Heart left ventricle (tissue), 16 donors: ENCODE measurements at regions not wholly inside any gene's neighbourhood (a gene's known extent, or its start where the extent isn't known, plus 50 kb on each side); places are given as distances from the start of the nearest gene placed in this dataset.

ENCODE experiments used
- ATAC-seq, 4 donors: fragments of 200-7000 bp; cut with Tn5 transposase; one replicate each; pipeline ENCODE4 v1.9.1; 2020 to 2022; ENCODE audit warnings: moderate library complexity in 4 of 4, mild to moderate bottlenecking in 3 of 4, moderate number of reproducible peaks in 1 of 4
- DNase-seq, 5 donors: peaks; one replicate each; pipeline ENCODE4 v3.0.0-alpha.2; 2020
- H3K27ac ChIP-seq, 12 donors: fragments of 200-600 bp; sonication (generic) in 4 of 12; one replicate each; pipeline versions ENCODE4 v1.5.0 to v1.8.0; 2016 to 2022; ENCODE audit warnings: mild to moderate bottlenecking in 2 of 12
- H3K27me3 ChIP-seq, 9 donors: fragments of 200-600 bp; sonication (generic) in 2 of 9; one replicate each; pipeline versions ENCODE4 v1.5.1 to v1.8.0; 2016 to 2022; ENCODE audit warnings: mild to moderate bottlenecking in 3 of 9
- H3K36me3 ChIP-seq, 9 donors: fragments of 200-600 bp; sonication (generic) in 2 of 9; one replicate each; pipeline versions ENCODE4 v1.5.0 to v1.8.0; 2018 to 2022; ENCODE audit warnings: mild to moderate bottlenecking in 2 of 9
- H3K4me1 ChIP-seq, 12 donors: fragments of 200-600 bp; sonication (generic) in 4 of 12; one replicate each; pipeline versions ENCODE4 v1.5.0 to v1.8.0; 2016 to 2022; ENCODE audit warnings: mild to moderate bottlenecking in 3 of 12
- H3K4me3 ChIP-seq, 12 donors: fragments of 200-600 bp; sonication (generic) in 4 of 12; one replicate each; pipeline versions ENCODE4 v1.5.0 to v1.8.0; 2017 to 2022; ENCODE audit warnings: mild to moderate bottlenecking in 9 of 12, moderate library complexity in 4 of 12
- H3K9me3 ChIP-seq, 12 donors: fragments of 200-600 bp; sonication (generic) in 4 of 12; one replicate each; pipeline versions ENCODE4 v1.5.0 to v1.8.0; 2016 to 2022; ENCODE audit warnings: mild to moderate bottlenecking in 1 of 12
- POLR2A ChIP-seq, 2 donors: fragments of 450-650 bp; IDR thresholded peaks; one replicate each; pipeline ENCODE4 v1.6.1; 2017; ENCODE audit warnings: antibody characterized with exemption in 2 of 2, mild to moderate bottlenecking in 2 of 2, moderate library complexity in 2 of 2
- WGBS, 4 donors: extraction: QIAGEN DNeasy Blood & Tissue Kit in 2 of 4; methylation state at CpG; one replicate each; pipeline versions ENCODE4 v1.1.5 to v1.1.7; 2013 to 2018; 5-methylcytosine and 5-hydroxymethylcytosine counted together
- intact Hi-C, 10 donors: fragments of 100-400 bp; cut with DNase I; formaldehyde crosslinking; loops; one replicate each; pipeline versions ENCODE4 v1.11.1 to v1.14.2; 2022
- TF ChIP-seq, protein P1 (sequence below), 12 donors: fragments of 200-600 bp; sonication (generic) in 4 of 12; IDR thresholded peaks; one replicate each; pipeline versions ENCODE4 v1.5.0 to v1.8.0; 2018 to 2022; ENCODE audit warnings: antibody characterized with exemption in 12 of 12, mild to moderate bottlenecking in 5 of 12
- donor health status: ischemic (EF 13 %, LVEDD 7.1; RV severe dilation, severe dysfunction).
- donor health status: healthy with polysubstance abuse.
- donor health status: DM: no; HTN: yes; CAD: no.
- donor health status: DM: no; HTN: no; CAD: no.
- donor health status: ischemic (EF 25% LVEDD 6.9; RV normal size, moderate dysfunction).
- donor health status: ischemic (EF 25% LVEDD 5.7; RV mildly dilated, moderate dysfunction).
- donor health status: healthy.
- donor health status: DM: yes; HTN: yes; CAD: no.
- donor health status: ischemic (EF 35%, LVEDD 5.7; RV mildly dilated, moderate dysfunction).
- donor health status: nonischemic (EF 11% LVEDD 7.7; RV severe dilation, severe dysfunction).
- donor health status: DM: yes; HTN: yes; CAD: no.
- donor health status: PGD.
- donor health status: ischemic (EF 29% LVEDD 5.4; RV normal size, mild dysfunction).
- donor health status: nonischemic (EF 23%, LVEDD 6.1; RV moderate dilation, normal function).

DNA sequence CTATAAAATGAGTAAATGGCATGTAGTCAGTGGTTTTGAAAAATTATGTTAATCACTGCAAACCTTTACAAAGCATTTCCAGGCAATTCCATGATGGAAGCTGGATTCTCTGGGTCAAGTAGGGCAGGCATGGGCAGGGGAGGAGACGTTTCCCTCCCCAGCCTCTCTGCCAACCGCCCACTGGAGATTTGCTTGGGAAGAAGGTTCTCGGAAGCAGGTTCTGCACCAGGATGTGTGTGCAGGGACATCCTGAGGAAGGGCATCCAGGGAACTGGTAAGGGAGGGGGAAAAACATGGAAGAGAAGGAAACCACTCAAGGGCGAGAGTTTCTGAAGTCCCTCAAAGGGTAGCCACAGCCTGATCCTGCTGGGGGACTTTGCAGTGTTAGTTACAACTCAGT is 469.1 kb downstream of the TSHZ3 start:
- H3K27me3 ChIP-seq = peaks cover 0 to 4% (median 0%) of the 10 kb centered on the region in 9 donors
- no peak overlapping the region for H3K27ac ChIP-seq
- DNase-seq (no peak), ATAC-seq (no peak)
- intact Hi-C loops = no loop called here
- peaks cover 0 to 10% (median 0%) of the 10 kb centered on the region in 12 donors for H3K4me1 ChIP-seq
- TF ChIP-seq, protein P1, sequence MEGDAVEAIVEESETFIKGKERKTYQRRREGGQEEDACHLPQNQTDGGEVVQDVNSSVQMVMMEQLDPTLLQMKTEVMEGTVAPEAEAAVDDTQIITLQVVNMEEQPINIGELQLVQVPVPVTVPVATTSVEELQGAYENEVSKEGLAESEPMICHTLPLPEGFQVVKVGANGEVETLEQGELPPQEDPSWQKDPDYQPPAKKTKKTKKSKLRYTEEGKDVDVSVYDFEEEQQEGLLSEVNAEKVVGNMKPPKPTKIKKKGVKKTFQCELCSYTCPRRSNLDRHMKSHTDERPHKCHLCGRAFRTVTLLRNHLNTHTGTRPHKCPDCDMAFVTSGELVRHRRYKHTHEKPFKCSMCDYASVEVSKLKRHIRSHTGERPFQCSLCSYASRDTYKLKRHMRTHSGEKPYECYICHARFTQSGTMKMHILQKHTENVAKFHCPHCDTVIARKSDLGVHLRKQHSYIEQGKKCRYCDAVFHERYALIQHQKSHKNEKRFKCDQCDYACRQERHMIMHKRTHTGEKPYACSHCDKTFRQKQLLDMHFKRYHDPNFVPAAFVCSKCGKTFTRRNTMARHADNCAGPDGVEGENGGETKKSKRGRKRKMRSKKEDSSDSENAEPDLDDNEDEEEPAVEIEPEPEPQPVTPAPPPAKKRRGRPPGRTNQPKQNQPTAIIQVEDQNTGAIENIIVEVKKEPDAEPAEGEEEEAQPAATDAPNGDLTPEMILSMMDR (IDR thresholded peaks at IDR 0.05) = no peak
- no peak for TF ChIP-seq POLR2A (IDR thresholded peaks at IDR 0.05)
- H3K4me3 ChIP-seq = no peak overlapping the region
- no peaks in the 10 kb centered on the region for H3K9me3 ChIP-seq
- H3K36me3 ChIP-seq = no peaks in the 10 kb centered on the region
- 62 to 76% (median 65%) methylated on average over 4 of the region's 4 CpGs for WGBS, 4 donors

DNA sequence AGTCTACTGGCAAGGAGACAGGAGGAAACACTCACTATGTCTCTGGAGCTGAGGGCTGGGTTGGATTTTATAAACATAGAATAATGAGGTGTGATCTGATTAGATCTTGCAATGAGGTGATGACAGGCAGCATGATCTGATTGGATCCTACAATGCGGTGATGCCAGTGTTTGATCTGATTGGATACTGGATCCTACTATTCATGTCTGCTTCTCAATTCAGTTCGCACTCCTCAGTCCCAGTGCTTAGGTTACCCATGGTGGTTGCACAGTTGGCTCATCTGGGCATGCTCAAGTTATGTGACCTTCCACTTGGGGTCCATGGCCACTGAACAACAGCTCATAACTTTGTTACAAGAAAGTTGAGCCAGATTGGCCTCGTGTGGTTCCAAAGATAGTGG is 469.5 kb downstream of the TSHZ3 start:
- Histone ChIP-seq H3K4me3 (no peak overlapping the region), H3K27ac (no peak overlapping the region), H3K4me1 (peaks cover 0 to 10% (median 0%) of the 10 kb centered on the region in 12 donors), H3K36me3 (no peaks in the 10 kb centered on the region), H3K27me3 (peaks cover 0 to 4% (median 0%) of the 10 kb centered on the region in 9 donors), H3K9me3 (no peaks in the 10 kb centered on the region)
- WGBS, 4 donors = 77 to 87% (median 81%) methylated on average over 3 of the region's 3 CpGs
- no peak for TF ChIP-seq POLR2A (IDR thresholded peaks at IDR 0.05)
- TF ChIP-seq, protein P1 (IDR thresholded peaks at IDR 0.05) = no peak
- intact Hi-C loops = no loop called here
- DNase-seq (no peak), ATAC-seq (no peak)

DNA sequence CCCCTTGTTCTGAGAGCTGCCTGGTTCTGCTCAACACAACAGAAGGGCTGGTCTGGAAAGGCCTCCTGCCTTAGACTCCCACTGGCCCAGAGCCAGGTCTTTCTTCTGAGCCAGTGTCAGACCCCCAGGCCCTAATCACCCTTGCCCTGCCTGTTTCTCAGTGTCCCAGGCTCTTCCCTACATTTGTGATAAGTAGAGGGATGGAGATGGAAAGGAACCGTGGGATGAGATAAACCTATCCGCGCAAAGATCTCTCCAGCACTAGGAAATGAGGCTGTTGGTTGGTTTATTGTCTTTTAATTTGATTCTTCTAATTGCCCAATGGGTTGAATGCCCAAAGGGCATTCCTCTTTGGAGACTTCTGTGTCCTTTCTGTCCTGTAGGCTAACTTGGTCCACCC is 470.0 kb downstream of the TSHZ3 start:
- peaks cover 0 to 10% (median 0%) of the 10 kb centered on the region in 12 donors for H3K4me1 ChIP-seq
- ATAC-seq = no peak
- DNase-seq = no peak
- 84 to 100% (median 92%) methylated on average over 3 of the region's 3 CpGs for WGBS, 4 donors
- H3K27me3 ChIP-seq = peaks cover 0 to 4% (median 0%) of the 10 kb centered on the region in 9 donors
- H3K4me3 ChIP-seq = no peak overlapping the region
- intact Hi-C loops = no loop called here
- H3K27ac ChIP-seq = no peak overlapping the region
- H3K36me3 ChIP-seq = no peaks in the 10 kb centered on the region
- H3K9me3 ChIP-seq = no peaks in the 10 kb centered on the region
- TF ChIP-seq, protein P1 (IDR thresholded peaks at IDR 0.05) = no peak
- no peak for TF ChIP-seq POLR2A (IDR thresholded peaks at IDR 0.05)

DNA sequence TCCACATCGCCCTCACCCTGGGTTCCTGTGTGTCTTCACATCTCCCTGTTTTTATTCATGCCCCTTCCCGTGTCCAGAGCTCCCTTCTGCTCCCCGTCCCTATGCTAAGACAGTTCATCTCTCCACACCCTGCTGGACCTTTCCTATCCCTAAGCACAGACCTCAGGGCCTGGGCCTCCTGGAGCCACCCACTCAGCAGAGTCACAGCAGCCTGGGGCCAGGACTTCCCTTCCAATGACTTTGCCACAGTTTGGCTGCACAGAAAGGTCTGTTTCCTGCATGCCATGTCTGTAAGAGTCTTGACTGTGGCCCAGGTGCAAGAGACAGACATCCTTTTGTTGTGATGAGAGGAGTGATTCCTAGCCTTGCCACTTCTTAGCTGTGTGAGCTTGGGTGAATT is 470.7 kb downstream of the TSHZ3 start:
- DNase-seq (no peak), ATAC-seq (no peak)
- TF ChIP-seq POLR2A (IDR thresholded peaks at IDR 0.05) = no peak
- TF ChIP-seq, protein P1 (IDR thresholded peaks at IDR 0.05) = no peak
- Histone ChIP-seq H3K36me3 (no peaks in the 10 kb centered on the region), H3K27ac (no peak overlapping the region), H3K4me1 (peaks cover 0 to 10% (median 0%) of the 10 kb centered on the region in 12 donors), H3K27me3 (peaks cover 0 to 4% (median 0%) of the 10 kb centered on the region in 9 donors), H3K4me3 (no peak overlapping the region), H3K9me3 (no peaks in the 10 kb centered on the region)
- intact Hi-C loops = no loop called here
- 46 to 80% (median 70%) methylated on average over 2 to 3 of the region's 3 CpGs for WGBS, 4 donors
